HG03175 (cell line): ENCODE measurements at regions not wholly inside any gene's neighbourhood (a gene's known extent, or its start where the extent isn't known, plus 50 kb on each side); places are given as distances from the start of the nearest gene placed in this dataset.

ENCODE experiments used
- ATAC-seq: cut with Tn5 transposase; IDR thresholded peaks from one replicate; pipeline ENCODE4 v1.9.1; 2021; ENCODE audit warnings: mild to moderate bottlenecking, moderate library complexity; ENCODE audit not compliant: unreplicated experiment

- no peak for ATAC-seq
Observed at GRCh38 chr19:31164791-31165251, 184.4 kb downstream of the TSHZ3 start.

DNA sequence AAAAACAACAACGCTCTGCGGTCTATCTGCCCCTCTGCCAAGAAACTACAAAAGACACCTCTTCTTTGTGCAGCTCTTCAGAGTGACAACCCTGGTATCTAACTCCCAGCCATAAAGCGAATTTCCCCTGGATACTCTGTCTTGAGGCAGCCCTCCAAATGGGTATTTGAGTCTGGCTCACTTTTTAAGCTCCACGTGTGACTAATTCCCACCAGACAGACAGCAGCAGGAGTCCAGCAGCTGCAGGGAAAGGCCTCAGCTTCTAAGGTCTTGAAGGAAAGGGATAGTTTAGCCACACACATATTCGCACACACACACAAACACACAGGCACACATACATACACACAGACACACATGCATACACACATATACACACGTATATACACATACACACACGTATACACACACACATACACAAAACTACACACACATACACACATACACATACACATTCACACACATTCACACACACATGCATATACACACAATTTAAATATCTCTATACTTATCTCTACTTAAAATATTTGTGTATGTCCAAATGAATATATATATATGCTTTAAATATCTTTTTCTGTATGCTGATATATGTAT is 188.8 kb downstream of the TSHZ3 start:
- ATAC-seq: no peak

DNA sequence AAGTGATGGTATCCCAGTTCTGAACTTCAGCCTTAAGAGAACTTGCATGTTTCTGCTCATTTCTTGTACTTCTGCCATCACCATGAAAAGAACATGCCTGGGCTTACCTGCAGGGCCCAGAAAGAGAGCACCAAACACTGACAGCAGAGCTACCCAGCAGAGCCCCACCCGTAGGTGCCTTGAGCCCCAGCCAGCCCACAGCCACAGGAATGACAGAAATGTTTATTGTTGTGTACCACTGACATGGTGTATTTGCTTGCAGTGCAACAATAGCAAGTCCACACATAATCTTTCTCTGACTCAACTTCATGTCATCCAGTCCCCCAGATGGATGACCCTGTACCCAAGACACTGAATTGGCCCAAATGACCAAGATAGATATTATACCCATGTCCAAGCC is 195.2 kb downstream of the TSHZ3 start:
- no peak for ATAC-seq

DNA sequence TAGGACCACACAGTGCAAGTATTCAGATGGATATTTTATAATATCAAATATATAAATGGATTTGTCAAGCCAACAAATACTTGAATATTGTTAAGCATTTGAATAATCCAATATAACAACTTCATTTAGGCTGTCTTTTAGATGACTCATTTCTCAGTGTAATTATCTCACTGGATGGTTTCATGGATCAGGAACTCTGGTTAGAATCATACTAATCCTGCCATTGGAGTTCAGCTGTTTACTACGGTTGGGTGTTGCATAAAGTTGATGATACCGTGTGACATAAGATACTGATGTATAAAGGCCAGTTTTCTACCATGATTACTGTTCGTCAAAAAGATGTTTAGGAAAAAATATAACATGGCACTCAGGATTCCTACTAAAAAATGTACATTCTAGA is 196.3 kb downstream of the TSHZ3 start:
- no peak for ATAC-seq

- no peak for ATAC-seq
Observed at GRCh38 chr19:31149441-31149941, 199.7 kb downstream of the TSHZ3 start.

GRCh38 chr19:31148671-31149070 is 200.6 kb downstream of the TSHZ3 start:
- no peak for ATAC-seq

DNA sequence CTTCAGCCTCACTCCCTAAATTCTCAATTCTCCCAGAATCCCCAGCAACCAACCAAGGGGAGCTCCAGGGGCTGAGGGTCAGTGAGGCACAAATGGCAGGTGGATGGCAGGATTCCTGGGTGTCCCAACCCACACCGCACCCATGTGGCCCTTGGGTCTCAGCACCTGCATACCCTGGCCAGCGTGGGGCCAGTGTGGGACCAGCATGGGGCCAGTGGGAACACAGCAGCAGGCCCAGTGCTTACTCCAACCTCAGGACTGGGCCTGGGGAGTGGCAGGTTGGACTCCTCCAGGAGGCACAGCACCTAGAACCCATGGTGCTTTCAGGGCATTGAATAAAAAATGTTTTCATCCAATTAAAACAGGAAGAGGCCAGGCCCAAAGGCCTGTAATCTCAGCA is 202.0 kb downstream of the TSHZ3 start:
- ATAC-seq: no peak

DNA sequence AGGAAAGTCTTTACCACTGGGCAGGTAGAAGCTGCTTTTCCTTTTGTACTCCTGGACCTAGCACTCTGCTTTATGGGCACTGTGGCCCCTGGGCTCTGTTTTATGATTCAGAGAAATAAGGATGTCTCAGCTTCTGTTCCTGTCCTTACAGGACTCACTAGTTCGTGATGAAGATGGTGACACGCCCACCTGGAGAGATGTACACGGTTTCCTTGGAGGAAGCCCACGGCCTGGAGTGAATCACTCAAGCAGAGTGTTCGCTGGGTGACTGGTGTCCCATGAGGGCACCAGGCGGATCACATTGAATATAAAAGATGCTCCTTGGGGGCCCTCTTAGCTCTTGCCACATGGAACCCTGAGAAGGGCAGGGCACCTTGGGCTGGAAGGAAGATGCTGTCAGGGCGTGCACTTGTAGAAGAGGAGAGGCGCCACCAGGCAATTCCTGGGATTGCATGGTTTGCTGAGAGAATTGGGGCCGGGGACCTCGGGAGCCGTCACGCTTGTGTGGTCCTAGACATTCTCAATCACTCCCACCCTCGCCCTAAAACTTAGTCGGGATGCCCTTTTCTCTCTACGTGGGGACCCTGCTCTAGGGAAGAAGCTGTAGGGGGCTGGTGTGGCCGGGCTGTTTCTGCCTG is 202.6 kb downstream of the TSHZ3 start:
- ATAC-seq: no peak

- no peak for ATAC-seq
Observed at GRCh38 chr19:31146015-31146414, 203.2 kb downstream of the TSHZ3 start.

- ATAC-seq: no peak
Observed at GRCh38 chr19:31145007-31145406, 204.2 kb downstream of the TSHZ3 start.

DNA sequence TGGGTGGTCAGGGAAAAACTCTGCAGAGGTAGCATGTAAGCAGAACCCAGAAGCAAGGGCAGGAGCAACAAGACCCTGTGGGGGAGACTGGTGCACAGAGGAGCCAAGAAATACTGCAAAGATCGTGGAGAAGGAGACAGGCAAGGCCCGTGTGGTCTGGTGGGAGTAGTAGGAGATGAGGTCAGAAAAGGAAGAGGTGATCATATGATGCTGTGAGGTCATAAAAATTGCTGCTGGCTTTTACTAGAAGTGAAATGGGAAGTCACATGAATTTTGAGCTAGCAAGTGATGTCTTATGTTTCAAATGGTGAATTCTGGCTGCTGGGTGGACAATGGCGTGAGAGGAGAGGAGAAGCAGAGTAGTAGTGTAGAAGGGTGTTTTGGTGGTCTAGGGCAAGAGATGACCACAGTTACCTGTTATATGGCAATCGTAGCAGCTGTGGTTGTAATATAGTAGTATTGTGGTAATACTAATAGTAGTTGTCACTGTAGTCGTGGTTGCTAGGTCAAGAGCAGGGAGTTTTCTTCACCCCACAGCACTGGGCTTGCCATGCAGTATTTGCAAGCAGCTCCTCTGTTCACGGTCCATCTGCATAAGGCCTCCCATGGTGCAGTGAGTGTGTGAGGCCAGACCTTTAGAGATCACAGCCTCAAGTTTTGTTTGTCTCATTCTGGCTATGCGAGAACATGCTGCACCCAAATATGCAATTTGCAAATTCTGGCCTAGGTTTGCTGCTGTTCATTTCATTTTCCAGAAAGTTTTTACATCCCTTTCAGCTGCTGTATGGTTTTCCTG is 205.0 kb downstream of the TSHZ3 start:
- no peak for ATAC-seq

DNA sequence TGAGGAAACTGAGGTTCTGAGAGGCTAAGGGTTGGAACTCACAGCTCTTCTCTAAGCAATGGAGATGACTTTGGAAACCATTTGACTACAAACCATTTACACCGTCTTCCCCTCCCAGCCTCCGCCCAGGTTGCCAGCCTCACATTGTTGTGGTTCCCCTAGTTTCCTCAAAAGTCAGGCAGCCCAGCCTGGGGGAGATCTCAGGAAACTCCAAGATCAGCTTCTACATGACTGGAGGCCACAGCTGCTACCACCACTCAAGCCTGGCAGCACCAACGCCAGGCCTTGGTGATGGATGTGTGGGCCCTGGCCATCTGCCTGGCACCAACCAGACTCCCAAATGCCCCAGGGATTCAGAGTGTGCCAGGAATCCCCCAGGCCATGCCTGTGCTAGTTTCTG is 207.9 kb downstream of the TSHZ3 start:
- ATAC-seq: no peak

DNA sequence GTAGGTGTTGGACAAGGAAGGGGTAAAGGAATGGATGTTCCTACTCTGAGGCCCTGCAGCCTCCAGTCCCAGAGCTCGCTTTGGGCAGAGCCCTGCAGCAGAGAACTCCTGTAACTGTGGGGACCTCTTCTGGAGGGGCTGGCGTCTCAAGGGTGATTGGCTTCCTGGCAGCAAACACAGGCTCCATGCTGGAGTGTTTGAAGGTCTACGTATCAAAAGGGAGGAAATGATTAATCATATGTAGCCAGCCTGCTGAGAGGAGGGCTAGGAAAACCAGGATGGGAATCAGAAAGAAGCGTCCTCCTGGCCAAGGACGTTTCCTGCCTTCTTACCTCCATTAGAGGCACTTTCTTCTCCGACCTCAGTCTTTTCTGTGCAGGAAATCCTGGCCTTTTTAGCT is 208.5 kb downstream of the TSHZ3 start:
- ATAC-seq: no peak

GRCh38 chr19:31139871-31140505 is 209.2 kb downstream of the TSHZ3 start:
- no peak for ATAC-seq

- no peak for ATAC-seq
Observed at GRCh38 chr19:31138077-31138476, 211.2 kb downstream of the TSHZ3 start.

- ATAC-seq: no peak
Observed at GRCh38 chr19:31135841-31136240, 213.4 kb downstream of the TSHZ3 start.

DNA sequence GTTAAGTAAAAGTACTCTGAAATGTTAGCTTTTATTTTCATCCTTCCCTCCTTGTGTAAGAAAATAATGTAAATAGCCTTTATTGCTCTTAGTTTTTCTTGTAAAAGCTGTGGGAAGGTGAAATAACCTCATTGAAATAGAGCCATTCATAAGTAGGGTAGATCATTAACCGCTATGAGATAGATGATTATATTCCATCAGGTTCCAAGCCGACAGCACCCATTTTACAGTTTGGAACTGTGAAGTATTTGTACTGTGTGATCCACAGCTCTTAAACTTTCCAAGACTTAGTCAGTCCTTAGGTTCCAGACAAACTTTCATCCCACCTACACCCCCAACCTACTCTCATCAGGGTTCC is 216.5 kb downstream of the TSHZ3 start:
- ATAC-seq: no peak

DNA sequence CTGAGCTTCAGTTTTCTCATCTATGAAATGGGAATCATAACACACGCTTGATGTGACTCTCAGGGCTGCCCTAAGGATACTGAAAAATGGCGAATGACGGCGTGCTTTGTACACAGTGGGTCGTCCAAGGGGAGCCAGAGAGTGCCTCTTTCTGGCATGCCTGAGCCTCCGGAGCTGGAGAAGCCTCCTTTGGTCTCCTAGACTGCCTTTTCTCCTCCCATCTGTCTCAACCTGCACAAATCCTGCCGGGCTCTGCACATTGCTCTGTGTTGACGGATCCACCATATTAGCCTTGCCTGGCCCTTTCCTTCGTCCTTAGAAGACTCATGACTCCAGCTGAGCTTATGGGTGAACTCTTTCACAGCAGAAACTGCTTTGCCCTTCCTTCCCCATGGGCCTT is 220.9 kb downstream of the TSHZ3 start:
- no peak for ATAC-seq

DNA sequence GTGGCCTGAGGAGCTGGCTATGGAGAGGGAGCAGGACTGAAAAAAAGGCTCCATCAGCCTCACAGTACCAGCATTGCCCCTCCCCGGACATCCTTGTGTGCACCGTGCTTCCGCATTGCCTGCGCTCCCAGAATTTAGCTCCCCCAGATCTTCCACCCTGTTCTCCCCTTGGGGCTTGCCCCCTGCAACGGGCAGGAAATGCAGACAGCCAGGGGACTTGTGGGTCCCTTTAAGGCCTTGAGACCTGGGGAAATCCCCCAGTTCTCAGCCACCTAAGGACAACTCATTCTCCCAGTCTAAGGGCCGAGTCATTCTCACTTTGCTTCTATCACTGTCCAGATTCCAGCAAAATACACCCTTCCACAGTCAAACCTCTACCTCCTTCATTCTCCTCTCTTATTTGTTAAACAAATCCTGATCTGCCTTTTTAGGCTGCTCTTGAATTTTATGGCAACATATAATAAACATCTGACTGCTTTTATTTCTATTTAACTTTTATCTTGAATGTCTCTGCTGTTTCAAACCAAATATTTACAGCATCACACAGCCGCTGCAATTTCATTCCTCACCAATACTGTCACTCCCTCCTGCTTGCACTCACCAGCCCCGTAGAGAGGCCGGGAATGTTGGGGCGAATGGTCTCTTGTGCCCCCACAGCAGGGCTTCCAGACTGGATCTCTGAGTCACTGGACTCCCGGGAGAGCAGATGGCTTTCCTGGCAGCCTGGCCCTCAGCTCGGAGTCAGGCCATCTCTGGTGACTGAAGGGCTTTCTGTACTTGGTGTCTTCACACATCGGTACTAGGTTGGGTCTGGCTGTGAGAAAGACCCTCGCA is 221.9 kb downstream of the TSHZ3 start:
- ATAC-seq: no peak

DNA sequence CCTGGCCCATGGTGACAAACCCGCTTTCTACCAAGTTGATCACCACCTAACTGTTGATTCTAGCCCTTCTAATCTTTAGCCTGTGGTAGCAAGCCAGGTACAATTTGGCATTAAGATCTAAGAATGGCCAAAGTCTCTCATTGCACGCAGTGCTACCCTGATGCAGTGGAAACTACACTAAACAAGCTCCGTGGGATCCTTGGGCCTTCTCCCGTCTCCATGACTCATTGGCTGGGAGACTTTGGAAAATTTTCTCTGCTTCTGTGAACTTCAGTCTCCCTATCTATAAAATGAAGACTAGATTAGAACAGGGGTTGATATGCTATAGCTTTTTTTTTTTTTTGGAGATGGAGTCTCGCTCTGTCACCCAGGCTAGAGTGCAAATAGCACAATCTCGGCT is 223.0 kb downstream of the TSHZ3 start:
- ATAC-seq: no peak

GRCh38 chr19:31125071-31125470 is 224.2 kb downstream of the TSHZ3 start:
- no peak for ATAC-seq
